ENCODE measurements at regions not wholly inside any gene's neighbourhood (a gene's known extent, or its start where the extent isn't known, plus 50 kb on each side); places are given as distances from the start of the nearest gene placed in this dataset.
A peak's percentile ranks its signal among the peaks of the same experiment; 100 is the strongest.

GRCh38 chr17:70394473-70395232 lies 225.3 kb downstream of the KCNJ2 start:
- TF ChIP-seq ZNF114 (CRISPR knock-in tag; IDR thresholded peaks at IDR 0.05) (no peak), NANOG (IDR thresholded peaks at IDR 0.05; ENCODE audit: borderline replicate concordance) (no peak), STAT1 (IDR thresholded peaks at IDR 0.05; ENCODE audit: unreplicated experiment) (no peak), EZH2 (IDR thresholded peaks at IDR 0.05; ENCODE audit: low read depth, unreplicated experiment) (no peak), CREB1 (CRISPR knock-in tag; IDR thresholded peaks at IDR 0.05; ENCODE audit: low read depth) (no peak), POLR2AphosphoS5 (IDR thresholded peaks at IDR 0.05; ENCODE audit: low read depth) (no peak), JUNB (IDR thresholded peaks at IDR 0.05; ENCODE audit: unreplicated experiment) (no peak), ZNF331 (CRISPR knock-in tag; IDR thresholded peaks at IDR 0.05; ENCODE audit: low read depth) (no peak), EZH2phosphoT487 (IDR thresholded peaks at IDR 0.05; ENCODE audit: unreplicated experiment) (no peak)
- TF ChIP-seq, protein P1, sequence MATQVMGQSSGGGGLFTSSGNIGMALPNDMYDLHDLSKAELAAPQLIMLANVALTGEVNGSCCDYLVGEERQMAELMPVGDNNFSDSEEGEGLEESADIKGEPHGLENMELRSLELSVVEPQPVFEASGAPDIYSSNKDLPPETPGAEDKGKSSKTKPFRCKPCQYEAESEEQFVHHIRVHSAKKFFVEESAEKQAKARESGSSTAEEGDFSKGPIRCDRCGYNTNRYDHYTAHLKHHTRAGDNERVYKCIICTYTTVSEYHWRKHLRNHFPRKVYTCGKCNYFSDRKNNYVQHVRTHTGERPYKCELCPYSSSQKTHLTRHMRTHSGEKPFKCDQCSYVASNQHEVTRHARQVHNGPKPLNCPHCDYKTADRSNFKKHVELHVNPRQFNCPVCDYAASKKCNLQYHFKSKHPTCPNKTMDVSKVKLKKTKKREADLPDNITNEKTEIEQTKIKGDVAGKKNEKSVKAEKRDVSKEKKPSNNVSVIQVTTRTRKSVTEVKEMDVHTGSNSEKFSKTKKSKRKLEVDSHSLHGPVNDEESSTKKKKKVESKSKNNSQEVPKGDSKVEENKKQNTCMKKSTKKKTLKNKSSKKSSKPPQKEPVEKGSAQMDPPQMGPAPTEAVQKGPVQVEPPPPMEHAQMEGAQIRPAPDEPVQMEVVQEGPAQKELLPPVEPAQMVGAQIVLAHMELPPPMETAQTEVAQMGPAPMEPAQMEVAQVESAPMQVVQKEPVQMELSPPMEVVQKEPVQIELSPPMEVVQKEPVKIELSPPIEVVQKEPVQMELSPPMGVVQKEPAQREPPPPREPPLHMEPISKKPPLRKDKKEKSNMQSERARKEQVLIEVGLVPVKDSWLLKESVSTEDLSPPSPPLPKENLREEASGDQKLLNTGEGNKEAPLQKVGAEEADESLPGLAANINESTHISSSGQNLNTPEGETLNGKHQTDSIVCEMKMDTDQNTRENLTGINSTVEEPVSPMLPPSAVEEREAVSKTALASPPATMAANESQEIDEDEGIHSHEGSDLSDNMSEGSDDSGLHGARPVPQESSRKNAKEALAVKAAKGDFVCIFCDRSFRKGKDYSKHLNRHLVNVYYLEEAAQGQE (IDR thresholded peaks at IDR 0.05; ENCODE audit: unreplicated experiment) = no peak

GRCh38 chr17:70405492-70406220 lies 236.3 kb downstream of the KCNJ2 start:
- H3K4me1 ChIP-seq (ENCODE audit: insufficient read depth) = 0 out of 2 replicates have a peak, but pooled peaks cover 6% of the 10 kb centered on the region
- no peak for ATAC-seq
- no peak for DNase-seq (ENCODE audit: low spot score)
- no peaks in the 10 kb centered on the region for H3K27me3 ChIP-seq (ENCODE audit: insufficient read depth)
- H4K20me1 ChIP-seq (replicated peaks; ENCODE audit: insufficient read depth) = no peaks in the 10 kb centered on the region
- no peak overlapping the region for H3K4me2 ChIP-seq
- Mint-ChIP-seq H3K27me3 (ENCODE audit: insufficient read depth, low read depth, poor library complexity) (peaks cover 1% of the 10 kb centered on the region), H3K36me3 (ENCODE audit: low read depth) (no peaks in the 10 kb centered on the region), H3K9me3 (no peaks in the 10 kb centered on the region), H3K4me1 (no peaks in the 10 kb centered on the region; the same call in 2 of the 3 replicates), H3K4me3 (no peak overlapping the region), H3K27ac (0 out of 2 replicates have a peak overlapping the region, but pooled peaks have one; percentile 15)
- no peaks in the 10 kb centered on the region for H3K36me3 ChIP-seq (ENCODE audit: insufficient read depth)
- no peaks in the 10 kb centered on the region for H3K9me2 ChIP-seq (ENCODE audit: insufficient read depth)
- no peaks in the 10 kb centered on the region for H3F3A ChIP-seq (replicated peaks; ENCODE audit: low read depth)
- no peak overlapping the region for H2AFZ ChIP-seq
- H3K4me3 ChIP-seq = no peak overlapping the region
- no peak overlapping the region for H3K27ac ChIP-seq (ENCODE audit: low read depth)
- H3K79me2 ChIP-seq (replicated peaks; ENCODE audit: insufficient read depth) = no peaks in the 10 kb centered on the region
- TF ChIP-seq NANOG (IDR thresholded peaks at IDR 0.05; ENCODE audit: borderline replicate concordance) = no peak
- TF ChIP-seq ZNF114 (CRISPR knock-in tag; IDR thresholded peaks at IDR 0.05) = no peak
- no peak for TF ChIP-seq ZNF462 (CRISPR knock-in tag; IDR thresholded peaks at IDR 0.05)

More at GRCh38 chr17:70394473-70395232, 225.3 kb downstream of the KCNJ2 start:
- no peaks in the 10 kb centered on the region for H3K27me3 Mint-ChIP-seq (ENCODE audit: insufficient read depth, low read depth, poor library complexity)
- DNase-seq (ENCODE audit: low spot score) (no peak), ATAC-seq (no peak)
- Histone ChIP-seq H3K9me2 (ENCODE audit: insufficient read depth) (0 out of 2 replicates have a peak, but pooled peaks cover 2% of the 10 kb centered on the region), H3K79me2 (replicated peaks; ENCODE audit: insufficient read depth) (no peaks in the 10 kb centered on the region), H3F3A (replicated peaks; ENCODE audit: low read depth) (no peaks in the 10 kb centered on the region), H3K4me2 (no peak overlapping the region), H2AFZ (no peak overlapping the region), H3K27me3 (ENCODE audit: insufficient read depth) (no peaks in the 10 kb centered on the region), H3K36me3 (ENCODE audit: insufficient read depth) (no peaks in the 10 kb centered on the region), H4K20me1 (replicated peaks; ENCODE audit: insufficient read depth) (no peaks in the 10 kb centered on the region), H3K4me1 (ENCODE audit: insufficient read depth) (no peaks in the 10 kb centered on the region), H3K4me3 (no peak overlapping the region), H3K27ac (ENCODE audit: low read depth) (no peak overlapping the region)
- H3K9me3 Mint-ChIP-seq = peaks cover 2% of the 10 kb centered on the region; the same call in 1 of the 3 replicates
- H3K27ac Mint-ChIP-seq = no peak overlapping the region
- no peaks in the 10 kb centered on the region for H3K4me1 Mint-ChIP-seq
- H3K36me3 Mint-ChIP-seq (ENCODE audit: low read depth) = peaks cover 1% of the 10 kb centered on the region; the same call in 1 of the 3 replicates
- H3K4me3 Mint-ChIP-seq = no peak overlapping the region

All from GM23338 (cell line).